Astrocyte of the spinal cord (primary cell): ENCODE measurements at regions not wholly inside any gene's neighbourhood (a gene's known extent, or its start where the extent isn't known, plus 50 kb on each side); places are given as distances from the start of the nearest gene placed in this dataset.

ENCODE experiments used
- DNase-seq: peaks from one replicate; pipeline ENCODE4 v3.0.0; 2011; ENCODE audit warnings: low read depth, low spot score
- H3K4me3 ChIP-seq: 2 replicates; pipeline ENCODE4 v1.5.1; 2011; ENCODE audit warnings: low read depth, mild to moderate bottlenecking, low read length, moderate library complexity
- in situ Hi-C: cut with HindIII; loops from 2 replicates; pipeline ENCODE4 v1.10.0; 2017; ENCODE audit warnings: low sequenced_read_pairs
- TF ChIP-seq, protein P1 (sequence below): IDR thresholded peaks from 2 replicates; pipeline ENCODE4 v1.5.1; 2012; ENCODE audit warnings: low read depth, mild to moderate bottlenecking, low read length, inconsistent platforms

DNA sequence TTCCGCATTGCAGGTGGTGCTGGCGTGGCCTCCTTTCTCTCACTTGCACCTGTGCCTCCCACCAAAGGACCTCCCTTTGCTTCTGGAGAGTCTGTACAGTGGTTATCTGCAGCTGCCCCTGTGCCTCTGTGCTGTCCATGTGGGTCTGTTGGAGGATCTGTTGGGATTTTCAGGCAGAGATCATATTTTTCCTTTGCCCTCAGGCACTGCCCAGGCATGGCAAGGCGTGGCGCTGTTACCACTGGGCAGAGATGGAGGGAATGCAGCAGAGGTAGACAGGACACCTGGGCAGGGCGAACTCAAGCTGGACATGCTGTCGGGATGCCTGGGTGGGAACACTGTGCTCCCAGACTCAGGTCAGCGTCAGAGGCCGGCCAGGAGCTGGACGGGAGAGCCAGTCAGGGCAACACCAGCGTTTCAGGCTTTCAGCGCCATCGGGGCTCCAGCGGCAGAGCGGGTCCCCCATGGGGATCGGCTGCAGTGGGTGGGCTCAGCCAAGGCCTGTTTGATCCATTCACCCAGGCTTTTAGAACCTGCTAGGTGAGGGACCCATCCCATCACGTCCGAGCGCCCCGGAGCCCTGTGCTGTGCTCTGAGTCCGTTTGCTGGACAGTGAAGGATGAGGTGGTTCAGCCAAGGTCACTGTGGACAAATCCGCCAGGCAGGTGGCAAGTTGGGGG is 718.9 kb downstream of the BRD1 start:
- no peak for DNase-seq
- TF ChIP-seq, protein P1, sequence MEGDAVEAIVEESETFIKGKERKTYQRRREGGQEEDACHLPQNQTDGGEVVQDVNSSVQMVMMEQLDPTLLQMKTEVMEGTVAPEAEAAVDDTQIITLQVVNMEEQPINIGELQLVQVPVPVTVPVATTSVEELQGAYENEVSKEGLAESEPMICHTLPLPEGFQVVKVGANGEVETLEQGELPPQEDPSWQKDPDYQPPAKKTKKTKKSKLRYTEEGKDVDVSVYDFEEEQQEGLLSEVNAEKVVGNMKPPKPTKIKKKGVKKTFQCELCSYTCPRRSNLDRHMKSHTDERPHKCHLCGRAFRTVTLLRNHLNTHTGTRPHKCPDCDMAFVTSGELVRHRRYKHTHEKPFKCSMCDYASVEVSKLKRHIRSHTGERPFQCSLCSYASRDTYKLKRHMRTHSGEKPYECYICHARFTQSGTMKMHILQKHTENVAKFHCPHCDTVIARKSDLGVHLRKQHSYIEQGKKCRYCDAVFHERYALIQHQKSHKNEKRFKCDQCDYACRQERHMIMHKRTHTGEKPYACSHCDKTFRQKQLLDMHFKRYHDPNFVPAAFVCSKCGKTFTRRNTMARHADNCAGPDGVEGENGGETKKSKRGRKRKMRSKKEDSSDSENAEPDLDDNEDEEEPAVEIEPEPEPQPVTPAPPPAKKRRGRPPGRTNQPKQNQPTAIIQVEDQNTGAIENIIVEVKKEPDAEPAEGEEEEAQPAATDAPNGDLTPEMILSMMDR: no peak
- H3K4me3 ChIP-seq: no peak overlapping the region
- in situ Hi-C loops: no loop called here

DNA sequence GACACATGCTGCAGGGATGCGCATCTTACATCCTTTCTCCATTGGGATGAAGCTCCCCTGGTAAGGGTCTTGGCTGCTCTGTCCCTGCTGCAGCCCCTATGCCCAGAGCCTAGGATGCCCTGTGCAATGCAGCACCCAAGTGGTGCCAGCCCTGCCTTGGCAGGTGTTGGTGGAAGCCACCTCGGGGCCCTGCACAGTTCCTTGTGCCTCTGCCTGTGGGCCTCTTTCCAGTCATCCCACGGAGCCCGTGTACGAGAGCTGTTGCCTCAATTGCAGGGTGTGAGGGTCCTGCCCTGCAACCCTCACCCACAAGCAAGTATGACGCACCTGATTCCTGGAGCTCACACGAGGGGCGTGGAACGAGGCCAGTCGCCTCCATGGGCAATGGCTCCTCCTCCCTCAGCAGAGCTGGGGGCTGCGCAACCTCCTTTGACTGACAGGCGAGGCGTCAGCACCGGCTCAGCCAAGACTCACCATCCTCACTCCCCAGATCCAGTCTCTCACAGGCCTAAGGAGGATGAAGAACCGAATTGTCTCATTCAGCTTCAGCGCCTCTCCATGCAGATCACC is 719.6 kb downstream of the BRD1 start:
- DNase-seq: no peak
- TF ChIP-seq, protein P1: no peak
- in situ Hi-C loops: no loop called here
- H3K4me3 ChIP-seq: no peak overlapping the region

DNA sequence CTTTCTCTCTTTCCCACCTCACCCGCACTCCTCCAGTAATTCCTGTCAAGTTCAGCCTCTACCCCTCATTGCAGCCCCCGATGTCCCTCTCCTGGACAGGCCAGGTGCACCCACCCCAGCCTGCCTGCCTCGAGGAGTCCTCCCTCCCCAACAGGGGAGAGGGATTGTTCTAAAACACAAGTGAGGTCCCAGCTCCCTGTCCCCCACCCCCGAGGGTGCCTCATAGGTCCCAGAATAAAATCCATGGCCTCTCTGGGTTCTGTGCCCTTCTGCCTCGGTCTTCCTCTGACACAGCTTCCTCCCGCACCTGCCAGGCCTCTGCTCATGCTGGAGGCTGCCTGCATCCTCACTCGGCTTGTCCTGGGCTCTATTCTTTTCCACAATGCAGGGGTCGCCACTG is 720.1 kb downstream of the BRD1 start:
- DNase-seq: no peak
- TF ChIP-seq, protein P1: no peak
- no peak overlapping the region for H3K4me3 ChIP-seq
- in situ Hi-C loops: no loop called here

DNA sequence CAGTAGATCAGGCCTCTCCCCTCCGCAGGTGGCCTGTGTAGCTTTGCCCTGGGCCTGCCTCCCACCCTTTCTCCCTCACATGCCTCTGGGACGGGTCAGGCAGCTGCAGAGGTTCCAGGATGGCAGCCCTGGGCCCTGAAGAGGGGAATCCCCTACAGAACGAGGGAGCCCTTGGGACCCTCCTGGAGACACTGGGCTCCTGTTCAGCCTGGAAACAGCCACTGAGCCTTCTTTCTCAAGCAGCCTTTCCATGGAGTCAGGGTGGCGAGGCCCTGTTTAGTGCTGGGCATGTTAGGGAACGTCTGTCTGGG is 720.9 kb downstream of the BRD1 start:
- TF ChIP-seq, protein P1: no peak
- DNase-seq: no peak
- no peak overlapping the region for H3K4me3 ChIP-seq
- in situ Hi-C loops: no loop called here

DNA sequence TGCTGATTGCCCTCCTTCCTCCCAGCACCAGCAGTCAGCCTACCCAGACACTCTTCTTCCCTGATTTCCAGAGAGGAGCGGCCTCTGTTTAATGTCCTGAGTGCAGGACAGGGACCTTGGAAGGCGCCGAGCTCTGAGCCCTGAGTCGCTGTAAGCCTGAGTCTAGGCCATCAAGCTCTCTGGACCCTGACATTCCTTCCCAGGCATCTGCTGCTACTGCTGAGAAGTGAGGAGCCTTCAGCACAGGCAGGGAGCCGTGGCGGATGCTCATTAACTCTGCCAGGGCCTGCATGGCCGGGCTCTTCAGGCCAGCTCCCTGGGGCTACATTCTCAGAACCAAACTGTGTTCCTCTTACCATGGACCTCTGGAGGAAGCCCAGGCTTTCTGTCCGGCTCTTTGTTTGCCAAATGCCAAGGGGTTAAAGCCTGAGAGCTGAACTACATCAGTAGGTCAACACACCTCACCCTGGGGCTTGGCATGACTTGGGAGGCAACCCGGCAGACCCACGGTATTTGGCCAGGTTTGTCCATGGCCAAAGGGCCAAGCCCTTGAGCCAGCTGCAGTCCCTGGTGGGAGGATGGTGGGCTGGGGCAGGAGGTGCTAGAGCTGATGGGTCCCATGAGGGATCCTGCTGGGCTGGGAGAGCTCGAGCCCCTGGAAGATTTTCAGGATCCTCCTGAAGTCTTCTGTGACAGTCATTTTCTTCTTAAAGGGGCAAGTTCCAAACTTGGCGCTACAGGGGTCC is 721.4 kb downstream of the BRD1 start:
- TF ChIP-seq, protein P1: no peak
- in situ Hi-C loops: no loop called here
- no peak for DNase-seq
- no peak overlapping the region for H3K4me3 ChIP-seq

DNA sequence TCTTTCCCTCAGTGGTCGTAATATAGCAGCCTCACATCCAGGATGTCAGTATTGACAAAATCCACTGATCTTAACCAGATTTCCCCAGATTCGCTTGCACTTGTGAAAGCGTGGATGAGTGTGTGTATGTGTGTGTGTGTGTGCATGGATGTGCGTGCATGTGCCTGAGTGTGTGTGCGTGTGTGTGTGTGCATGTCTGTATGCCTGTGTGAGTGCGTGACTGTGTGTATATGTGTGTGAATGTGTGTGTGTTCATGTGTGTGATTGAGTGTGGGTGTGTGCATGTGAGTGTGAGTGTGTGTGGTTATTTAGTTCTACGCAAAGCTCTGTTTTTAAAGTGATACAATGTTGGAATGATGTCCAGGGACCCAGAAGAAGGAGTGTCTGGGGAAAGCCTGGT is 723.2 kb downstream of the BRD1 start:
- DNase-seq: no peak
- in situ Hi-C loops: no loop called here
- H3K4me3 ChIP-seq: no peak overlapping the region
- TF ChIP-seq, protein P1: no peak
